NCI-H1105 (cell line): ENCODE measurements at regions not wholly inside any gene's neighbourhood (a gene's known extent, or its start where the extent isn't known, plus 50 kb on each side); places are given as distances from the start of the nearest gene placed in this dataset.
"Not testable (repeated sequence)": the region's sequence is repeated elsewhere in the genome, so short reads cannot be mapped to it uniquely, and the experiment has no call there.

Experiments
- DNase-seq: peaks from one replicate; lab custom pipeline; 2025; lab: John Stamatoyannopoulos, UW

DNA sequence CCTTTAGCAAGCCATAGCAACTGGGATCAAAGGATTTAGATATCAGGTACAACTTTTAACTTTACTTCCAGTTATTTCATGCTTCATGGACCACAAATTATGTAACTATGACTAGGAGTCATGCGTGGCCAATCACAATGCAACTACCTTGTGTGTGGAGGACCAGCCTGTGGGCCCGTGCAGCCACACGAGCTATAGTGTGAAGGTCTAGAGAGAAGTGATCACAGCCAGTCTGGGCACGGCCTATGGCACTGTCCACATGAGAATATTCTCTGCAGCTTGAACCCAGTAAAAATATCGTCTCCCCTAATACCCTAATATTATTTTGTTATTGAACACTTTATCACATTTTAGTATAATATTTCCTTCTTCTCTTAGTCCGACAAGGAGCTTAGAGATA is 464.9 kb upstream of the MIR17HG start:
- no peak for DNase-seq

DNA sequence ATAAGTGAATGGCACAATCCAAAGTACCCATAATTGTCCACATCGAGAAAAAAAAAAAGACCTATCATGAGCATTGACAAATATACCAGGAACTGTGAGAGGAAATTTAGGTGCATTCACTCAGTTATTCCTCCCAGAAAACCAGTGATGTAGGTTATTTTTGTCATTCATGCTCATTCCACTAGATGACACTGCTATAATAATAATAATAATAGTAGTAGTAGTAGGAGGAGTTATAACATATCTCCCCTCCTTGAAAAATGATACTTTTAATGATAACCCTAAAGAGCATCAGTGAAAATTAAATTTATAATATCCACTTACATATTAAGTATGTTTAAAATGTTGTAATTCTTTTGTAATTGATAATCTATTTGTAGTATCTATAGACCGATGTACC is 463.9 kb upstream of the MIR17HG start:
- no peak for DNase-seq

GRCh38 chr13:90884066-90884465 is 463.4 kb upstream of the MIR17HG start:
- no peak for DNase-seq

GRCh38 chr13:90889906-90890834 is 457.3 kb upstream of the MIR17HG start:
- no peak for DNase-seq

GRCh38 chr13:90891329-90891728 is 456.2 kb upstream of the MIR17HG start:
- no peak for DNase-seq

GRCh38 chr13:90893199-90893598 is 454.3 kb upstream of the MIR17HG start:
- DNase-seq: not testable (repeated sequence)

GRCh38 chr13:90896002-90896401 is 451.5 kb upstream of the MIR17HG start:
- DNase-seq: no peak

- no peak for DNase-seq
Measured at GRCh38 chr13:90898811-90899210, 448.7 kb upstream of the MIR17HG start.

GRCh38 chr13:90899416-90899815 is 448.1 kb upstream of the MIR17HG start:
- DNase-seq: no peak

DNA sequence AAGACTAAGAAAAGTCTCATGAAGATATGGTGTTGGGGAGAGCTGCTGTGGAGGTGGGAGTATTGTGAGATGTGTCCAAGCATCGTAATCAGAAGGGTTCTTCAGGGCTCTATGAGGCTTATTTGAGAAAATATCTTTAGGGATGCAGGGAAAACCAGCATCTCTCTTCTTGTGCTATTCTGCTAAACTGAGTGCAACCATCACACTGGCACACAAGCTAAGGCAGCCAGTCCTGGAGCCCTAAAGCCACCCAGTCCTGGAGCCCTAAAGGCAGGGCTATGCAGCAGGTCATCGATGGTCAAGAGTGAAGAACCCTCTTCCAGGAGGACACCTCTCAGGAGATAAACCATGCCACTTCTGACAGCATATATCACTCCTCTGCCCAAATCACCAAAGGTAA is 445.2 kb upstream of the MIR17HG start:
- DNase-seq: no peak

DNA sequence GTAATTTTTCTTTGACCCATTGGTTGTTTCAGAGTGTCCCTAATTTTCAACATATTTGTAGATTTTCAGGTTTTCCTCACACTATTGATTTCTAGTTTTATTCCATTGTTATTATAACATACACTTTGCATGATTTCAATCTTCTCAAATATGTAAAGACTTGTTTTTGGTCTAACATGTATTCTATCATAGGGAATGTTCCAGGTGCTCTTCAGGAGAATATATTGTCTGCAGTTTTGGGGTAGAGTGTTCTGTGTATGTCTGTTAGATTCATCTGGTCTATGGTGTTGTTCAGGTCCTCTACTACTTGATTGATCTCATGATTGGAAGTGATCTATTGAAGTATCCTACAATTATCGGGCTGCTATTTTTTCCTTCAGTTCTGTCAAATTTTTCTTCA is 440.9 kb upstream of the MIR17HG start:
- no peak for DNase-seq

GRCh38 chr13:90908792-90909191 is 438.7 kb upstream of the MIR17HG start:
- no peak for DNase-seq

DNA sequence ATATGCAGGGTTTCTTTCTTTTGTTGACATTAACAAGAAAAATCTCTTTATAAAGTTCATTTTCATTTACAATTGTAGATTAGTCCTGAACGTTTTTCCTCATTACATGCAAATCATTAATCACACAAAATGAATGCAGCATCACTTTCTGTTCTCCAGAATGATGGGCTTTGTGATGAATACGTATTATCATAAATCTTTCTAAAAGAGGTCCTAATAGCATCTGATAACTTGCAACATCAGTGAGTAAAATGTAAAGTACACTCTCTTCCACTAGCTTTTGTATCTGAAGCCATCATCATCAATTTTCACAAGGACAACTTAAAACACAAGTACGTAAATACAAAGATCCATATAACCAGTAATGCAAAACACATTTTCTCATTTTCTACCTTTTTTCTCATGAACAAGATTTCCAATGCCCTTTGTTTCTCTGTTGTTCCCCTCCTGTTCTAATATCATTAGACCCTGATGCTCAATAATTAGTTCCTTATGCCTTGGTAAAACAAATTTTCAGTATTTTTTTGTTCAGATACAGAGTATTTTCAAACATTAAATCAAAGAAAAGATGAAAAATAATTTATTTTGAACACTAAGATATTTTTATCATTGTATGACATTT is 437.4 kb upstream of the MIR17HG start:
- DNase-seq: no peak

- no peak for DNase-seq
Measured at GRCh38 chr13:90912247-90912646, 435.2 kb upstream of the MIR17HG start.

DNA sequence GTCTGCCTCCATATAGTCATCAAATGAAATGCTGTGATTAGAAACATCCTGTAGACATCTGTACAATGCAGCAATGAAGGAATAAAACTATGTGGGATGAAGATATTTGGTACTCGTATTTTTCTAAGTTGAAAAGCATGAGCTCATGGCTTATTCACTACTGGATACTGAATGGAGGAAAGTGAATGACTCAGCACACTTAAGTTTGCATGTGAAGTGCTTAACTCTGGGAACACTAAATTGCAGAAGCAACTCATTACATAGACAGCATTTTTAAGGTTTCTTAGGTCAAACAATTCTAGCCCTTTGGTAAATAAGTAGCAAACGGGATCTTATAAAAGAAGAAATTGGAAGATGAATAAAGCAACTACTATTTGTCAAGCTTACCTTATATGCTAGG is 429.0 kb upstream of the MIR17HG start:
- no peak for DNase-seq

- DNase-seq: no peak
Measured at GRCh38 chr13:90919153-90919552, 428.3 kb upstream of the MIR17HG start.

GRCh38 chr13:90926459-90926858 is 421.0 kb upstream of the MIR17HG start:
- DNase-seq: no peak

GRCh38 chr13:90928109-90928508 is 419.4 kb upstream of the MIR17HG start:
- DNase-seq: no peak

DNA sequence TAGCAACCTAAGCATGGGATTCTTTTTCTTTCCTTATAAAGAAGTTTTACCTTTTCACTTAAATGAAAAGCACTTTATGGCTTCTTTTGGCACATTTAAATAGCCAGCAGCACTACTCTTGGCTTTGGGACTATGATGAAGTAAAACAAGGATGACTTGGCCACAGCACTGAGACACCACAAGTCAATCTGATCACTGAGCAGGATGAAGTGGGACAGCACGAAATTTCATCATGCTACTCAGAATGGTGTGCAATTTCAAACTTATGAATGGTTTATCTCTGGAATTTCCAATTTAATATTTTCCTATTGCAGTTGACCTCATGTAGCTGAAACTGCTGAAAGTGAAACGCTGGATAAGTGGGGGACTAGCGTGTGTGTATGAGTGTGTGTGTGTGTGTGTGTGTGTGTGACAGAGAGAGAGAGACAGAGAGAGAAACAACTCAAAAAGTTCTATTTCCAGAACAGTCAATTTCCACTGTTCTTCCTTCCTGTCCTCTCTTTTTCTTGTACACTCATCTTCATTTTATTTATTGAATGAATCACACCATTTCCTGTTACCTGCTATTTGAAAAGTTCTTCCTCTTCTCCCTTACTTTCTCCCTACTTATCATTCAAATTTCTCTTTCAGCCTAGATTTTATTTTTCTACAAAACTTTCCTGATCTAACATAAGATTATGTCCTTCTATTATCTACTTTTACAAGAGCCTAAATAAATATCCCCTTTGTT is 414.2 kb upstream of the MIR17HG start:
- no peak for DNase-seq

DNA sequence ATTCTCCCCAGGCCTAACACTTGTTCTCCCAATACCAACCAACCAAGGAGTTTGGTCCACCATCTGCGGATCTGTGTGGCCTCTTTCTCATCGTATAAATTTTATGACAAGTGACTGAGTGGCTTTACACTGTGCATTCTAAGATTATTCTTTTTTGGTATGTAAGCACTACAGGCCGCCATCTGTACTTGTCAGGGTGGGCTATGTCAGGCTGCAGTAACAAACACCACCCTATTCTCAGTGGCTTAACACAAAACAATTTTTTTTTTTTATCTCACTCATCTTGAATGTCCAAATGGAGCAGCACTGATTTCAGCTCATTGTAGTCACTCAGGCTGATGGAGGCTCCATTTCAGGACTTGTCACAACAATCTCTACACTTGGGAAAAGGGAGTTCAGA is 412.7 kb upstream of the MIR17HG start:
- DNase-seq: no peak

DNA sequence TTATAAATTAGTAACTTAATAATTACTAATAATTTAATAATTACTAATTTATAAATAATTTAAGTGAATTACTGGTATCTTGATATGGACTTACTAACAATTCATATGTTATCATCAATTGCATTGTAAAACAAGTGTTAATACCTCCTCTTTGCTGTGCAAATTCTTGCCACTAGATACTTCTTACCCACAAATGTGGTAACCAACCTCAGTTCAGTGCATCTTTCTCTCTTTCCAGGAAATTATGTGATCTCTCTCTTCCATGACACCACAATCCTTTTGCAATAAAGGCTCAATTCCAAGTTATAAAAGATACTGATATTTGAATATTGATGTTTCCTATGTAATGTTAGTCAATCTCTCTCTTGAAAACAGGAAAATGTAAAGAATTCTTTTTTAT is 408.6 kb upstream of the MIR17HG start:
- no peak for DNase-seq

DNA sequence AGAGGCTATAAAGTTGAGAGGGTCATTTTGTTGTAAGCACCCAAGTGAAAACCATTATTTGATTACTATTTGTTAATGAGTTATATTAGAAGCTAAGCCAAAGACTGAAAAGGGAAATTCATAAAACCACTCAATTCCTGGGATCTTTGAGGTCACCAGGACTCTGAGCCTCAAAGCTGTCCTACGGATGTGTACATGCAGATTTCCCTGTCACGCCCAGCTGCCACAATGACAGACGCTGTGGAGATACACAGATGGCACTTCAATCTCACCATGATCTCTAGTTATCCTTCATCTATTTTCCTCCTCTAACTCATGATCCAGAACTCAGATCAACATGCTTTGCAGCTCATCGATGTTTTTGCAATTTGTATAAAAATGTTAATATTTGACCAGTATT is 403.5 kb upstream of the MIR17HG start:
- DNase-seq: no peak

- not testable (repeated sequence) for DNase-seq
Measured at GRCh38 chr13:90945146-90945545, 402.3 kb upstream of the MIR17HG start.
